GM06990 (cell line): ENCODE measurements at regions not wholly inside any gene's neighbourhood (a gene's known extent, or its start where the extent isn't known, plus 50 kb on each side); places are given as distances from the start of the nearest gene placed in this dataset.
"Not testable (repeated sequence)": the region's sequence is repeated elsewhere in the genome, so short reads cannot be mapped to it uniquely, and the experiment has no call there.

Source experiments
- DNase-seq: peaks from one replicate; pipeline ENCODE4 v3.0.0-alpha.2; 2011; ENCODE audit not compliant: insufficient read length; ENCODE audit errors: extremely low read depth
- H3K27me3 ChIP-seq: replicated peaks from 2 replicates; pipeline ENCODE4 v1.6.0; 2011; ENCODE audit warnings: low read length; ENCODE audit not compliant: control insufficient read depth, insufficient read depth
- H3K36me3 ChIP-seq: 2 replicates; pipeline ENCODE4 v1.5.1; 2011; ENCODE audit warnings: low read length; ENCODE audit not compliant: control insufficient read depth, insufficient read depth
- H3K4me3 ChIP-seq: replicated peaks from 2 replicates; pipeline ENCODE4 v1.5.1; 2011; ENCODE audit warnings: low read depth, mild to moderate bottlenecking, control low read depth, low read length
- TF ChIP-seq, protein P1 (sequence below): IDR thresholded peaks from 2 replicates; pipeline ENCODE4 v1.5.1; 2011; ENCODE audit warnings: low read length, control low read depth, mild to moderate bottlenecking, inconsistent platforms; ENCODE audit not compliant: insufficient read depth, poor library complexity, severe bottlenecking

DNA sequence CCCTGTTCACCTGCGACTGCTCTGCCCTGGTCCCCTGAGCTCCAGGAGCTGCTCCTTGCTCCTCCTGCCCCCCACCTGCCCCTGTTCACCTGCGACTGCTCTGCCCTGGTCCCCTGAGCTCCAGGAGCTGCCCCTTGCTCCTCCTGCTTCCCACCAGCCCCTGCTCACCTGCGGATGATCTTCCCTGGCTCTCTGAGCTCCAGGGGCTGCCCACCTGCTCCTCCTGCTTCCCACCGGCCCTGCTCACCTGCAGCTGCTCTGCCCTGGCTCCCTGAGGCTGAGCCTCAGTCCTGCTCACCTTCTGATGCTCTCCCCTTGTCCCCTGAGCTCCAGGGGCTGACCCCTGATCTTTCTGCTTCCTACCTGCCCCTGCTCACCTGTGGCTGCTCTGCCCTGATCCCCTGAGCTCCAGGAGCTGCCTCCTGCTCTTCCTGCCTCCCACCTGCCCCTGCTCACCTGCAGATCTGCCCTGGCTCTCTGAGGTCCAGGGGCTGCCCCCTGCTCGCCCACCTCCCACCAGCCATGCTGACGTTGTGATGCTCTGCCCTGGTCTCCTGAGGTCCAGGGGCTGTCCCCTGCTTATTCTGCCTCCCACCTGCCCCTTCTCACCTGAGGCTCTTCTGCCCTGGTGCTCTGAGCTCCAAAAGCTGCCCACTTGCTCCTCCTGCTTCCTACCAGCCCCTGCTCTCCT, 219.2 kb downstream of the TMEM121 start:
- peak overlapping the region; percentile 62 for H3K4me3 ChIP-seq
- H3K36me3 ChIP-seq, result peaks cover 17% of the 10 kb centered on the region
- TF ChIP-seq, protein P1, sequence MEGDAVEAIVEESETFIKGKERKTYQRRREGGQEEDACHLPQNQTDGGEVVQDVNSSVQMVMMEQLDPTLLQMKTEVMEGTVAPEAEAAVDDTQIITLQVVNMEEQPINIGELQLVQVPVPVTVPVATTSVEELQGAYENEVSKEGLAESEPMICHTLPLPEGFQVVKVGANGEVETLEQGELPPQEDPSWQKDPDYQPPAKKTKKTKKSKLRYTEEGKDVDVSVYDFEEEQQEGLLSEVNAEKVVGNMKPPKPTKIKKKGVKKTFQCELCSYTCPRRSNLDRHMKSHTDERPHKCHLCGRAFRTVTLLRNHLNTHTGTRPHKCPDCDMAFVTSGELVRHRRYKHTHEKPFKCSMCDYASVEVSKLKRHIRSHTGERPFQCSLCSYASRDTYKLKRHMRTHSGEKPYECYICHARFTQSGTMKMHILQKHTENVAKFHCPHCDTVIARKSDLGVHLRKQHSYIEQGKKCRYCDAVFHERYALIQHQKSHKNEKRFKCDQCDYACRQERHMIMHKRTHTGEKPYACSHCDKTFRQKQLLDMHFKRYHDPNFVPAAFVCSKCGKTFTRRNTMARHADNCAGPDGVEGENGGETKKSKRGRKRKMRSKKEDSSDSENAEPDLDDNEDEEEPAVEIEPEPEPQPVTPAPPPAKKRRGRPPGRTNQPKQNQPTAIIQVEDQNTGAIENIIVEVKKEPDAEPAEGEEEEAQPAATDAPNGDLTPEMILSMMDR, result no peak
- DNase-seq, result peak; percentile 54
- no peaks in the 10 kb centered on the region for H3K27me3 ChIP-seq

- peak; percentile 33 for DNase-seq
- H3K36me3 ChIP-seq, result peaks cover 17% of the 10 kb centered on the region
- TF ChIP-seq, protein P1, result no peak
- no peaks in the 10 kb centered on the region for H3K27me3 ChIP-seq
- peak overlapping the region; percentile 62 for H3K4me3 ChIP-seq
Measured at GRCh38 chr14:105746124-105746514, 219.7 kb downstream of the TMEM121 start.

DNA sequence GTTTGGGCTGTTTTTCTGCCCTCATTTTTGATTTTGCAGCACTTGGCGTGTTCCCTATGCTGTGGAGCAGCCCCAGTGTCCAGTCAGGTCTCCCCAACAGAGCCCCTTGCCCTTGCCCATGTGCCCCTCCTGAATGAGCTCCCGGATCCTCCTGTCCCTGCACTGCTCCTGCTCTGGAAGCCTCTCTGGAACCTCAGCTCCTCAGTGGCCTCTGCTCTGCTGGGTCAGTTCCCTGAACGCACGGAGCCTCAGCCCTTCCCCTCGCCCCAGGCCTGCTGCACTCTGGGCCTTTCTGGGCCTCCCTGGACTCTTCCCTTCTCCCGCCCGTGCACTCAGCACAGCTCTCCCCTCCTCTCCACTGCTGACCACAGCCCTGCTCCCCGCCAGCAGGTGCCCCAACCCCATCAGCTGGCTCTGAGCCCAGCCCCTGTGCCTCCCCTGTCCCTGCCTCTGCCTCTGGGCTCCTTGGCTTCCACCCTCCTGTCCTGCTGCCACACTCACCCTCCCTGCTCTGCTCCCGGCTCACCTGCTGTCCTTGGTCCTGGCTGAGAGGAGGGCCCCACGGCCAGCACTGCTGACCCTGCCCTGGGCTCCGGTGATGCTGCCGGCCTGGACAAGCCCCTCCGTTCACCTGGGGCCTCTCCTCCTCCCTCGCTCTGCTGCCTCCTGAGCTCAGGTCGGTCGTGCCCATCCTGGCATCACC, 220.6 kb downstream of the TMEM121 start:
- not testable (repeated sequence) for DNase-seq, H3K4me3 ChIP-seq, H3K27me3 ChIP-seq
- H3K36me3 ChIP-seq, result peaks cover 13% of the 10 kb centered on the region

GRCh38 chr14:105747503-105748203, 221.3 kb downstream of the TMEM121 start:
- not testable (repeated sequence) for H3K4me3 ChIP-seq, H3K36me3 ChIP-seq, H3K27me3 ChIP-seq, DNase-seq

DNA sequence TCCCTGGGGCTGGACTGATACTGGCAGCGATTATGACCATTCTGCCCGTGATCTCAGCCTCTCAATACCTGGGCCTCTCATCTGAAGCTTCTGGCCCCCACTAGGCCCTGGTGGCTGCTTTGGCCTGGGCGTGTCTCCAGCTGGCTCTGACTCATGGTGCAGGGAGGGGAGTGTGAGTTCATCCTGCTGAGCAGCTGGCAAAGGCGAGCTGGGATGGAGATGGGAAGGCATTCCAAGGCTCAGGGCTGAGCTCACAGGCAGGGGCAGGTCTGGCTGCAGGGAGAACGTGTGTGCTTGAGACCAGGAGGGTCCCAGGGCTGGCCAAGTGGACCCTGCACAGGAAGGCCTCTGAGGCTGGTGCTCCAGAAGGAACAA, 221.8 kb downstream of the TMEM121 start:
- DNase-seq, result no peak
- TF ChIP-seq, protein P1, result no peak
- Histone ChIP-seq H3K27me3 (no peaks in the 10 kb centered on the region), H3K36me3 (peaks cover 5% of the 10 kb centered on the region), H3K4me3 (no peak overlapping the region)

DNA sequence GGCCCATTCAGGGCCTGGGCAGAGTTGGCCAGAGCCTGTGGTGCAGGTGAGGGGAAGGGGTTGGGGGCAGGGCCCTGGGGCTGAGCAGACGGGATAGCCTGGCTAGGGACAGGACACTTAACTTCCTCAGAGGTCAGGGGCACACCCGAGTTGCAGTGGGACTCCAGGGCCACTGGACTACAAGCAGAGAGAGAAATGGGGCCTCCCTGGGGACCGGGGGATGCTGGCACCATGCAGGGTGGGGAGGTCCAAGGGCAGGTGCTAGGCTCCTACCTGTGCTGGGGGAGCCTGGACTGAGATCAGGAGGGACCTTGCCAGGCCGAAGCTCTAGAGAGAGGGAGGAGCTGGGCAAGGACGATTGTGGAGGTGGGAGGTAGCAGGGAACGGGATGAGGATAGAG, 222.3 kb downstream of the TMEM121 start:
- H3K27me3 ChIP-seq, DNase-seq, H3K4me3 ChIP-seq, H3K36me3 ChIP-seq: not testable (repeated sequence)

DNA sequence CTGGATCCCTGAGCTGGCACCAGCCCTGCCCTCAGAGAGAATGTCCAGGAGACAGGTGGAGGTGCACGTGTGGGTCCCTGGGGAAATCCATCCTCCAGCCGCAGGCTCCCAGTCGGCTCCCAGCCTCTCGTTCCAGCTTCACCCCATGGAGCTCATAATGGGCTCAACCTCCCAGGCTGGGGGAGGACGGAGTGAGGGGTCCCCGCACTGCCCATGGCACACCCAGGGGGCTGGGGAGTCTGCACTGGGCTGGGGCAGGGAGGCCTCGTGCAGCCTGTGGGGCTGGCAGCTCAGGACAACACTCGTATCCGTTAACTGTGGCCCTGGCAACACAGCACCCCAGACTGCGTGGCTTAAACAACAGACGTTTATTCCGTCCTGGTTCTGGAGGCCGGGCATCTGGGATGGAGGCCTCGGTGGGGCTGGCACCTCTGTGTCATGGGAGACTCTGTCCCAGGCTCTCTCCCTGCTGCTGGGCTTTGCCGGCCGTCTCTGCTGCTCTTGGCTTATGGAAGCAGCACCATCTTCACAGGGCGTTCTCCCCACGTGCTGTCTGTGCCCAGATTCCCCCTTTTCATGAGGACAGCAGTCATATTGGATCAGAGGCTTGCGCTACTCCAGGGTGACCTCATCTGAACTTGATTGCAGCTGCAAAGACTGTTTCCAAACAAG, 223.6 kb downstream of the TMEM121 start:
- not testable (repeated sequence) for H3K27me3 ChIP-seq, H3K4me3 ChIP-seq, DNase-seq, H3K36me3 ChIP-seq

DNA sequence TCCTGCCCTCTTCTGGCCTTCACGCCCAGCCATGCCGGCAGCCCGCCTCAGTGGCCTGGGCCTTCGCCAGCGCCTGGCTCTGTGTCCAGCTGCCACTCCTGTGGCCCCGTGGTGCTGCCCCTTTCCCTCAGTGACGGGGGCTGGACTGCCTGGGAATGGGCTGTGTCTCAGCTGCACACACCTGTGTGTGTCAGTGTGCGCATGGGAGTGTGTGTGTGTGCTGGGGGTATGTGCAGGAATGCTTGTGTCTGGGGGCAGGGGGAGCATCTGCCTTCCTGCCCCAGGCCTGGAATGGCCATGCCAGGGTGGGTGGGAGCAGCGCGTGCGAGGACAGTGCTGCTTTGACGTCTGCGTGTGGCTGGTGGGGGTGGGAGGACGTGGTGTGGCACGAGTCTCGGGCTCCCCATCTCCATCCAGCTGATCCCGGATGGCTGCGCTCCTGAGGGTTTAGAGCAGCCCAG, 224.9 kb downstream of the TMEM121 start:
- H3K27me3 ChIP-seq, H3K36me3 ChIP-seq, H3K4me3 ChIP-seq, DNase-seq: not testable (repeated sequence)

DNA sequence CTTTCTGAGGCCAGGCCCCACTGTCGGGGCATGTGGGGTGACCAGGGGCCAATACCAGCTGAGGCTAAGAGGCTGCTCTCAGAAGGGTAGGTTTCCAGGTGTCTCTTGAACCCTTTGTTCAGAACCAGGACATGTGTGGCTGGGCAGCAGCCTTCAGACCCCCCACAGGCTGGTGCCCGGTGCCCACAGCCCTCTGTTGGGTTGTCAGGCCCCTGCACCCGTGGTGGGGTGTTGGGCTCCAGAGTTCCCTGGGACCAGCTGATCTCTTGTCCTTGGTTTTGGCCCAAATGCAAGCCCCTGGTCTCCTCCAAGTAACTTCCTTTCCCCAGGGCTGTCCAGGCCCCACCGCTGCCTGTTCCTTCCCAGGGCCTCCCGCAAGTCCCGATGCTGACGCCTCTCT, 226.0 kb downstream of the TMEM121 start:
- not testable (repeated sequence) for DNase-seq, H3K4me3 ChIP-seq, H3K27me3 ChIP-seq

More for the DNA sequence above, 226.0 kb downstream of the TMEM121 start:
- H3K36me3 ChIP-seq, result not testable (repeated sequence)
